ENCODE measurements at regions not wholly inside any gene's neighbourhood (a gene's known extent, or its start where the extent isn't known, plus 50 kb on each side); places are given as distances from the start of the nearest gene placed in this dataset.

GRCh38 chr2:134190807-134191203, 63.1 kb upstream of the MGAT5 start:
- Histone ChIP-seq H3K36me3 (ENCODE audit: control insufficient read depth in 2 of 3, insufficient read depth in 3 of 3, low read length in 3 of 3) (no peaks in the 10 kb centered on the region), H3K27ac (ENCODE audit: low read depth in 2 of 2, low read length in 2 of 2) (no peak overlapping the region), H3K9me3 (ENCODE audit: control insufficient read depth in 2 of 3, insufficient read depth in 1 of 3, low read length in 3 of 3) (no peaks in the 10 kb centered on the region), H3K4me3 (ENCODE audit: low read length in 3 of 3) (no peak overlapping the region), H3K4me1 (ENCODE audit: control insufficient read depth in 2 of 3, insufficient read depth in 2 of 3, low read depth in 1 of 3, low read length in 3 of 3) (peaks cover 0 to 9% (median 4%) of the 10 kb centered on the region in 3 donors), H3K27me3 (ENCODE audit: control insufficient read depth, insufficient read depth, low read length) (no peaks in the 10 kb centered on the region), H3K9ac (ENCODE audit: low read length in 3 of 3) (no peak overlapping the region)
- FAIRE-seq: no peak
- no peak for DNase-seq
- intact Hi-C loops (cut with DNase I): no loop called here
- TF ChIP-seq CTCF (IDR thresholded peaks at IDR 0.05; ENCODE audit: borderline replicate concordance, extremely low read depth, insufficient read depth): no peak

- H3K27me3 ChIP-seq (ENCODE audit: control insufficient read depth, insufficient read depth, low read length): no peaks in the 10 kb centered on the region
- no peaks in the 10 kb centered on the region for H3K36me3 ChIP-seq (ENCODE audit: control insufficient read depth in 2 of 3, insufficient read depth in 3 of 3, low read length in 3 of 3)
- no peaks in the 10 kb centered on the region for H3K9me3 ChIP-seq (ENCODE audit: control insufficient read depth in 2 of 3, insufficient read depth in 1 of 3, low read length in 3 of 3)
- peaks cover 0 to 15% (median 4%) of the 10 kb centered on the region in 3 donors for H3K4me1 ChIP-seq (ENCODE audit: control insufficient read depth in 2 of 3, insufficient read depth in 2 of 3, low read depth in 1 of 3, low read length in 3 of 3)
- H3K9ac ChIP-seq (ENCODE audit: low read length in 3 of 3): no peak overlapping the region
- no peak overlapping the region for H3K27ac ChIP-seq (ENCODE audit: low read depth in 2 of 2, low read length in 2 of 2)
- FAIRE-seq (no peak), DNase-seq (peak in 1 of 5 donors; percentile 61)
- H3K4me3 ChIP-seq (ENCODE audit: low read length in 3 of 3): no peak overlapping the region
- intact Hi-C loops (cut with DNase I): no loop called here
- TF ChIP-seq CTCF (IDR thresholded peaks at IDR 0.05; ENCODE audit: borderline replicate concordance, extremely low read depth, insufficient read depth): no peak
Measured at GRCh38 chr2:134191835-134192234, 62.0 kb upstream of the MGAT5 start.

DNA sequence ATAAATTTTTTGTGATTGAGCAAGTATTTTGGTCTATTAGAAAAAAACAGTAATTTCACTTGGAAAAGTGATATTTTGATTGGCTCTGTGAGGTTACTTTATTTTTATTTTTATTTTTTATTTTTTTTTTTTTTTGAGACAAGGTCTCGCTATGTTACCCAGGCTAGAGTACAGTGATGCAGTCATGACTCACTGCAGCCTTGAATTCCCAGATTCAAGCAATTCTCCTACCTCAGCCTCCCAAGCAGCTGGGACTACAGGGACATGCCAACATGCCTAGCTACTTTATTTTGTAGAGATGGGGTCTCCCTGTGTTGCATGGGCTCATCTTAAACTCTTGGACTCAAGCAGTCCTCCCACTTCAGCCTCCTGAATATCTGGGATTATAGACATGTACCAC, 60.9 kb upstream of the MGAT5 start:
- H3K4me1 ChIP-seq (ENCODE audit: control insufficient read depth in 2 of 3, insufficient read depth in 2 of 3, low read depth in 1 of 3, low read length in 3 of 3): peaks cover 0 to 22% (median 6%) of the 10 kb centered on the region in 3 donors
- no peak overlapping the region for H3K9ac ChIP-seq (ENCODE audit: low read length in 3 of 3)
- no peaks in the 10 kb centered on the region for H3K36me3 ChIP-seq (ENCODE audit: control insufficient read depth in 2 of 3, insufficient read depth in 3 of 3, low read length in 3 of 3)
- H3K27ac ChIP-seq (ENCODE audit: low read depth in 2 of 2, low read length in 2 of 2): peak overlapping the region in 1 of 2 donors; percentile 39
- intact Hi-C loops (cut with DNase I): no loop called here
- no peak for TF ChIP-seq CTCF (IDR thresholded peaks at IDR 0.05; ENCODE audit: borderline replicate concordance, extremely low read depth, insufficient read depth)
- H3K27me3 ChIP-seq (ENCODE audit: control insufficient read depth, insufficient read depth, low read length): no peaks in the 10 kb centered on the region
- H3K9me3 ChIP-seq (ENCODE audit: control insufficient read depth in 2 of 3, insufficient read depth in 1 of 3, low read length in 3 of 3): no peaks in the 10 kb centered on the region
- no peak for DNase-seq
- no peak for FAIRE-seq
- H3K4me3 ChIP-seq (ENCODE audit: low read length in 3 of 3): no peak overlapping the region

DNA sequence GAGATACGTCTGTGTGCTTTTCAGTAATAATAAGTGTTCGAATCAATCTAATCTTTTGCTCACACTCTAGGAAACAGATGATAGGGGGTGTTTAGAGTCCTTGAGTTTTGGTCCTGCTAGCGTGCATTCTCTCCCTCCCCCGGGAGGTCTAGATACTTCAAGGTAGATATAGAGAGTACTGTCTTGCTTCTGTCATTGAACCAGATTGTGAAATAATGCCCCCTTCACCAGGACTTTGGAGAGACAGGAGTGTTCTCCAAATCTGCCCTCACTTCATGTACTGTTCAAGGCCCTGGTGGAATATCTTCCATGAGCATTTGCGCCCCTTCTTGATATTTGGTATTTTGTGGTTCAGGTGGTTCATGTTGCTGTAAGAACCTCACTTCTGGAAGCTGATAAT, 59.4 kb upstream of the MGAT5 start:
- no peak for TF ChIP-seq CTCF (IDR thresholded peaks at IDR 0.05; ENCODE audit: borderline replicate concordance, extremely low read depth, insufficient read depth)
- intact Hi-C loops (cut with DNase I): no loop called here
- Histone ChIP-seq H3K4me3 (ENCODE audit: low read length in 3 of 3) (no peak overlapping the region), H3K27me3 (ENCODE audit: control insufficient read depth, insufficient read depth, low read length) (no peaks in the 10 kb centered on the region), H3K9me3 (ENCODE audit: control insufficient read depth in 2 of 3, insufficient read depth in 1 of 3, low read length in 3 of 3) (no peaks in the 10 kb centered on the region), H3K36me3 (ENCODE audit: control insufficient read depth in 2 of 3, insufficient read depth in 3 of 3, low read length in 3 of 3) (no peaks in the 10 kb centered on the region), H3K27ac (ENCODE audit: low read depth in 2 of 2, low read length in 2 of 2) (no peak overlapping the region), H3K4me1 (ENCODE audit: control insufficient read depth in 2 of 3, insufficient read depth in 2 of 3, low read depth in 1 of 3, low read length in 3 of 3) (peaks cover 0 to 34% (median 16%) of the 10 kb centered on the region in 3 donors), H3K9ac (ENCODE audit: low read length in 3 of 3) (no peak overlapping the region)
- DNase-seq: no peak
- FAIRE-seq: no peak
